CD4-positive, alpha-beta T cell treated with Interferon alpha-2 for 1 hour (primary cell): ENCODE measurements at regions not wholly inside any gene's neighbourhood (a gene's known extent, or its start where the extent isn't known, plus 50 kb on each side); places are given as distances from the start of the nearest gene placed in this dataset.

Experiments used
- DNase-seq, 2 donors: peaks; one replicate each; pipeline ENCODE4 v3.0.0-alpha.2; 2020 to 2022

GRCh38 chr9:126275386-126276001, 51.1 kb upstream of the MVB12B start:
- DNase-seq: no peak

GRCh38 chr9:126276056-126276728, 50.4 kb upstream of the MVB12B start:
- DNase-seq: no peak
